CD8-positive, alpha-beta memory T cell (primary cell): ENCODE measurements at regions not wholly inside any gene's neighbourhood (a gene's known extent, or its start where the extent isn't known, plus 50 kb on each side); places are given as distances from the start of the nearest gene placed in this dataset.
A peak's percentile ranks its signal among the peaks of the same experiment; 100 is the strongest.

ENCODE experiments used
- CTCF ChIA-PET: fragments of 350-600 bp; sonication (Branson Sonifier 250); formaldehyde crosslinking; loops from one replicate; lab custom pipeline; 2021; ENCODE audit warnings: antibody characterized with exemption; lab: Charles Lee
- POLR2A ChIA-PET: fragments of 350-600 bp; sonication (Branson Sonifier 250); formaldehyde crosslinking; loops from one replicate; lab custom pipeline; 2021; ENCODE audit warnings: antibody characterized with exemption; lab: Charles Lee
- DNase-seq, 5 donors: peaks; one replicate each; pipeline versions ENCODE4 v3.0.0 to v3.0.0-alpha.2; 2020 to 2022; ENCODE audit warnings: mixed read lengths in 1 of 5
- H3K27ac ChIP-seq: one replicate; pipeline ENCODE4 v1.7.0; 2013; ENCODE audit warnings: low read depth, mild to moderate bottlenecking, low read length, moderate library complexity
- H3K27me3 ChIP-seq: 2 replicates; pipeline ENCODE4 v1.7.0; 2013; ENCODE audit warnings: low read length, mild to moderate bottlenecking; ENCODE audit not compliant: insufficient read depth, poor library complexity, severe bottlenecking
- H3K36me3 ChIP-seq: 2 replicates; pipeline ENCODE4 v1.7.0; 2013; ENCODE audit warnings: mild to moderate bottlenecking, low read length, moderate library complexity; ENCODE audit not compliant: insufficient read depth
- H3K4me1 ChIP-seq: 2 replicates; pipeline ENCODE4 v1.7.0; 2013; ENCODE audit warnings: mild to moderate bottlenecking, low read length, moderate library complexity; ENCODE audit not compliant: insufficient read depth
- H3K4me3 ChIP-seq: 2 replicates; pipeline ENCODE4 v1.7.0; 2013; ENCODE audit warnings: mild to moderate bottlenecking, low read length
- H3K9me3 ChIP-seq: 2 replicates; pipeline ENCODE4 v1.7.0; 2013; ENCODE audit warnings: mild to moderate bottlenecking, low read length
- H3K27ac Mint-ChIP-seq, 8 donors: one replicate each; pipeline ENCODE4 v1.8.0; 2020 to 2021; ENCODE audit warnings: mixed read lengths in 8 of 8, mild to moderate bottlenecking in 6 of 8, inconsistent platforms in 3 of 8, moderate library complexity in 3 of 8
- H3K27me3 Mint-ChIP-seq, 2 donors: one replicate each; pipeline ENCODE4 v1.8.0; 2020 to 2021; ENCODE audit warnings: mixed read lengths in 2 of 2, mild to moderate bottlenecking in 1 of 2, moderate library complexity in 1 of 2
- H3K36me3 Mint-ChIP-seq, 3 donors: one replicate each; pipeline ENCODE4 v1.8.0; 2020 to 2021; ENCODE audit warnings: mixed read lengths in 3 of 3, inconsistent platforms in 1 of 3, mild to moderate bottlenecking in 1 of 3
- H3K4me1 Mint-ChIP-seq, 3 donors: one replicate each; pipeline ENCODE4 v1.8.0; 2020 to 2021; ENCODE audit warnings: mixed read lengths in 3 of 3, inconsistent platforms in 1 of 3, mild to moderate bottlenecking in 1 of 3
- H3K4me3 Mint-ChIP-seq, 7 donors: one replicate each; pipeline ENCODE4 v1.8.0; 2020 to 2021; ENCODE audit warnings: mixed read lengths in 7 of 7, mild to moderate bottlenecking in 6 of 7, moderate library complexity in 4 of 7, inconsistent platforms in 2 of 7
- H3K9me3 Mint-ChIP-seq, 5 donors: one replicate each; pipeline ENCODE4 v1.8.0; 2020 to 2022; ENCODE audit warnings: mixed read lengths in 5 of 5, mild to moderate bottlenecking in 3 of 5, moderate library complexity in 2 of 5, inconsistent platforms in 1 of 5

GRCh38 chr18:78807668-78808067 is 171.9 kb upstream of the SALL3 start:
- Histone ChIP-seq H3K36me3 (no peaks in the 10 kb centered on the region), H3K4me3 (no peak overlapping the region), H3K27me3 (no peaks in the 10 kb centered on the region), H3K4me1 (no peaks in the 10 kb centered on the region), H3K9me3 (no peaks in the 10 kb centered on the region), H3K27ac (no peak overlapping the region)
- ChIA-PET POLR2A (no interaction called here), CTCF (no interaction called here)
- H3K27ac Mint-ChIP-seq, result no peak overlapping the region
- no peaks in the 10 kb centered on the region for H3K36me3 Mint-ChIP-seq
- DNase-seq, result no peak
- H3K4me3 Mint-ChIP-seq, result no peak overlapping the region
- H3K4me1 Mint-ChIP-seq, result no peaks in the 10 kb centered on the region
- H3K9me3 Mint-ChIP-seq, result peaks cover 0 to 2% (median 1%) of the 10 kb centered on the region in 5 donors
- H3K27me3 Mint-ChIP-seq, result peaks cover 8 to 9% of the 10 kb centered on the region in 2 donors

- peaks cover 12 to 19% of the 10 kb centered on the region in 2 donors for H3K27me3 Mint-ChIP-seq
- H3K4me1 Mint-ChIP-seq, result no peaks in the 10 kb centered on the region
- no peak overlapping the region for H3K4me3 Mint-ChIP-seq
Observed at GRCh38 chr18:78809845-78810244, 169.8 kb upstream of the SALL3 start.

GRCh38 chr18:78810706-78811105 is 168.9 kb upstream of the SALL3 start:
- H3K9me3 ChIP-seq, result no peaks in the 10 kb centered on the region
- no peaks in the 10 kb centered on the region for H3K36me3 ChIP-seq
- peak overlapping the region in 1 of 7 donors; percentile 9 for H3K4me3 Mint-ChIP-seq
- no peaks in the 10 kb centered on the region for H3K4me1 ChIP-seq
- DNase-seq, result no peak
- no peak overlapping the region for H3K27ac ChIP-seq
- H3K36me3 Mint-ChIP-seq, result no peaks in the 10 kb centered on the region
- H3K9me3 Mint-ChIP-seq, result peaks cover 0 to 2% (median 0%) of the 10 kb centered on the region in 5 donors
- ChIA-PET POLR2A (no interaction called here), CTCF (no interaction called here)
- H3K27ac Mint-ChIP-seq, result no peak overlapping the region
- no peaks in the 10 kb centered on the region for H3K4me1 Mint-ChIP-seq
- no peaks in the 10 kb centered on the region for H3K27me3 ChIP-seq
- no peak overlapping the region for H3K4me3 ChIP-seq
- H3K27me3 Mint-ChIP-seq, result peaks cover 11 to 24% of the 10 kb centered on the region in 2 donors

More at GRCh38 chr18:78809845-78810244, 169.8 kb upstream of the SALL3 start:
- POLR2A ChIA-PET, result no interaction called here
- DNase-seq, result no peak
- no peaks in the 10 kb centered on the region for H3K27me3 ChIP-seq
- Mint-ChIP-seq H3K36me3 (no peaks in the 10 kb centered on the region), H3K9me3 (peaks cover 0 to 2% (median 1%) of the 10 kb centered on the region in 5 donors), H3K27ac (no peak overlapping the region)
- no peaks in the 10 kb centered on the region for H3K9me3 ChIP-seq
- no peaks in the 10 kb centered on the region for H3K4me1 ChIP-seq
- no peak overlapping the region for H3K4me3 ChIP-seq
- no peaks in the 10 kb centered on the region for H3K36me3 ChIP-seq
- CTCF ChIA-PET, result no interaction called here
- no peak overlapping the region for H3K27ac ChIP-seq

GRCh38 chr18:78812067-78812466 is 167.6 kb upstream of the SALL3 start:
- Histone ChIP-seq H3K9me3 (no peaks in the 10 kb centered on the region), H3K27me3 (no peaks in the 10 kb centered on the region), H3K27ac (no peak overlapping the region), H3K36me3 (no peaks in the 10 kb centered on the region), H3K4me1 (no peaks in the 10 kb centered on the region), H3K4me3 (no peak overlapping the region)
- POLR2A ChIA-PET, result no interaction called here
- Mint-ChIP-seq H3K27ac (no peak overlapping the region), H3K9me3 (peaks cover 0 to 2% (median 0%) of the 10 kb centered on the region in 5 donors), H3K27me3 (peaks cover 11 to 22% of the 10 kb centered on the region in 2 donors), H3K36me3 (no peaks in the 10 kb centered on the region), H3K4me1 (no peaks in the 10 kb centered on the region), H3K4me3 (no peak overlapping the region)
- no peak for DNase-seq
- CTCF ChIA-PET, result no interaction called here

- Histone ChIP-seq H3K36me3 (no peaks in the 10 kb centered on the region), H3K4me1 (no peaks in the 10 kb centered on the region), H3K9me3 (no peaks in the 10 kb centered on the region), H3K27ac (no peak overlapping the region), H3K27me3 (no peaks in the 10 kb centered on the region), H3K4me3 (no peak overlapping the region)
- CTCF ChIA-PET, result no interaction called here
- Mint-ChIP-seq H3K4me3 (no peak overlapping the region), H3K27me3 (peaks cover 11 to 22% of the 10 kb centered on the region in 2 donors), H3K4me1 (no peaks in the 10 kb centered on the region), H3K36me3 (no peaks in the 10 kb centered on the region), H3K9me3 (peaks cover 0 to 2% (median 0%) of the 10 kb centered on the region in 5 donors), H3K27ac (no peak overlapping the region)
- POLR2A ChIA-PET, result no interaction called here
- no peak for DNase-seq
Observed at GRCh38 chr18:78813156-78813555, 166.5 kb upstream of the SALL3 start.

GRCh38 chr18:78813936-78814710 is 165.5 kb upstream of the SALL3 start:
- DNase-seq, result no peak
- Mint-ChIP-seq H3K27me3 (peaks cover 11 to 28% of the 10 kb centered on the region in 2 donors), H3K4me3 (no peak overlapping the region), H3K9me3 (peaks cover 0 to 2% (median 0%) of the 10 kb centered on the region in 5 donors), H3K4me1 (no peaks in the 10 kb centered on the region), H3K27ac (no peak overlapping the region), H3K36me3 (no peaks in the 10 kb centered on the region)
- Histone ChIP-seq H3K36me3 (no peaks in the 10 kb centered on the region), H3K4me3 (no peak overlapping the region), H3K9me3 (no peaks in the 10 kb centered on the region), H3K4me1 (no peaks in the 10 kb centered on the region), H3K27ac (no peak overlapping the region), H3K27me3 (no peaks in the 10 kb centered on the region)
- CTCF ChIA-PET, result no interaction called here
- POLR2A ChIA-PET, result no interaction called here

- peaks cover 11 to 28% of the 10 kb centered on the region in 2 donors for H3K27me3 Mint-ChIP-seq
Observed at GRCh38 chr18:78814766-78815165, 164.9 kb upstream of the SALL3 start.

GRCh38 chr18:78816114-78816513 is 163.5 kb upstream of the SALL3 start:
- peaks cover 11 to 33% of the 10 kb centered on the region in 2 donors for H3K27me3 Mint-ChIP-seq
- POLR2A ChIA-PET, result no interaction called here
- no peaks in the 10 kb centered on the region for H3K4me1 Mint-ChIP-seq
- H3K4me3 ChIP-seq, result no peak overlapping the region
- no peak for DNase-seq
- no peaks in the 10 kb centered on the region for H3K9me3 ChIP-seq
- H3K36me3 Mint-ChIP-seq, result no peaks in the 10 kb centered on the region
- no peak overlapping the region for H3K27ac ChIP-seq
- no peak overlapping the region for H3K27ac Mint-ChIP-seq
- no peak overlapping the region for H3K4me3 Mint-ChIP-seq
- H3K27me3 ChIP-seq, result no peaks in the 10 kb centered on the region
- H3K9me3 Mint-ChIP-seq, result peaks cover 0 to 2% (median 0%) of the 10 kb centered on the region in 5 donors
- no peaks in the 10 kb centered on the region for H3K36me3 ChIP-seq
- CTCF ChIA-PET, result no interaction called here
- H3K4me1 ChIP-seq, result no peaks in the 10 kb centered on the region

More at GRCh38 chr18:78814766-78815165, 164.9 kb upstream of the SALL3 start:
- H3K4me1 ChIP-seq, result no peaks in the 10 kb centered on the region
- Mint-ChIP-seq H3K36me3 (no peaks in the 10 kb centered on the region), H3K4me1 (no peaks in the 10 kb centered on the region), H3K27ac (no peak overlapping the region), H3K4me3 (no peak overlapping the region), H3K9me3 (peaks cover 0 to 2% (median 0%) of the 10 kb centered on the region in 5 donors)
- no peaks in the 10 kb centered on the region for H3K36me3 ChIP-seq
- no peak overlapping the region for H3K4me3 ChIP-seq
- H3K27me3 ChIP-seq, result no peaks in the 10 kb centered on the region
- CTCF ChIA-PET, result no interaction called here
- H3K9me3 ChIP-seq, result no peaks in the 10 kb centered on the region
- no peak for DNase-seq
- POLR2A ChIA-PET, result no interaction called here
- H3K27ac ChIP-seq, result no peak overlapping the region
